Stimulated activated naive CD8-positive, alpha-beta T cell treated with anti-CD3 and anti-CD28 coated beads, Interleukin-15, amount 100 ng/mL, for 72 hours (primary cell): ENCODE measurements at regions not wholly inside any gene's neighbourhood (a gene's known extent, or its start where the extent isn't known, plus 50 kb on each side); places are given as distances from the start of the nearest gene placed in this dataset.

Experiments used
- ATAC-seq: fragments of 150-1000 bp; cut with Tn5 transposase; 2 replicates; pipeline ENCODE4 v1.10.0; 2021; ENCODE audit warnings: mild to moderate bottlenecking, moderate library complexity
- DNase-seq, 2 donors: peaks; one replicate each; pipeline ENCODE4 v3.0.0; 2021 to 2022
- H3K27ac Mint-ChIP-seq, 2 donors: one replicate each; pipeline ENCODE4 v1.8.0; 2022; ENCODE audit warnings: mild to moderate bottlenecking in 2 of 2, mixed read lengths in 2 of 2, moderate library complexity in 2 of 2
- H3K27me3 Mint-ChIP-seq: one replicate; pipeline ENCODE4 v1.8.0; 2022; ENCODE audit warnings: mixed read lengths
- H3K4me1 Mint-ChIP-seq: one replicate; pipeline ENCODE4 v1.8.0; 2022; ENCODE audit warnings: mild to moderate bottlenecking, mixed read lengths
- H3K4me3 Mint-ChIP-seq, 2 donors: one replicate each; pipeline ENCODE4 v1.8.0; 2022; ENCODE audit warnings: mild to moderate bottlenecking in 2 of 2, mixed read lengths in 2 of 2, moderate library complexity in 1 of 2
- H3K9me3 Mint-ChIP-seq, 2 donors: one replicate each; pipeline ENCODE4 v1.8.0; 2022; ENCODE audit warnings: mixed read lengths in 2 of 2

- Mint-ChIP-seq H3K9me3 (peaks cover 0 to 14% of the 10 kb centered on the region in 2 donors), H3K27me3 (no peaks in the 10 kb centered on the region), H3K4me1 (no peaks in the 10 kb centered on the region), H3K4me3 (no peak overlapping the region), H3K27ac (no peak overlapping the region)
- no peak for ATAC-seq
- DNase-seq: no peak
Observed at GRCh38 chr15:35320158-35320780, 225.7 kb downstream of the DPH6 start.

GRCh38 chr15:35319354-35319753 is 226.6 kb downstream of the DPH6 start:
- no peak for DNase-seq
- Mint-ChIP-seq H3K9me3 (peaks cover 0 to 14% of the 10 kb centered on the region in 2 donors), H3K4me3 (no peak overlapping the region), H3K4me1 (no peaks in the 10 kb centered on the region), H3K27ac (no peak overlapping the region), H3K27me3 (no peaks in the 10 kb centered on the region)
- no peak for ATAC-seq

GRCh38 chr15:35317217-35317616 is 228.7 kb downstream of the DPH6 start:
- peak overlapping the region in 1 of 2 donors; percentile 75 for H3K27ac Mint-ChIP-seq
- DNase-seq (no peak), ATAC-seq (no peak)
- H3K9me3 Mint-ChIP-seq: peaks cover 0 to 14% of the 10 kb centered on the region in 2 donors
- no peaks in the 10 kb centered on the region for H3K27me3 Mint-ChIP-seq
- no peak overlapping the region for H3K4me3 Mint-ChIP-seq
- H3K4me1 Mint-ChIP-seq: no peaks in the 10 kb centered on the region

GRCh38 chr15:35312344-35312743 is 227.2 kb upstream of the NANOGP8 start:
- Mint-ChIP-seq H3K9me3 (peaks cover 0 to 14% of the 10 kb centered on the region in 2 donors), H3K27me3 (no peaks in the 10 kb centered on the region), H3K4me1 (no peaks in the 10 kb centered on the region), H3K4me3 (no peak overlapping the region), H3K27ac (no peak overlapping the region)
- ATAC-seq: no peak
- DNase-seq: no peak

GRCh38 chr15:35311615-35312014 is 226.5 kb upstream of the NANOGP8 start:
- ATAC-seq: no peak
- Mint-ChIP-seq H3K9me3 (peaks cover 0 to 13% of the 10 kb centered on the region in 2 donors), H3K4me1 (no peaks in the 10 kb centered on the region), H3K27me3 (no peaks in the 10 kb centered on the region), H3K4me3 (no peak overlapping the region), H3K27ac (no peak overlapping the region)
- no peak for DNase-seq

DNA sequence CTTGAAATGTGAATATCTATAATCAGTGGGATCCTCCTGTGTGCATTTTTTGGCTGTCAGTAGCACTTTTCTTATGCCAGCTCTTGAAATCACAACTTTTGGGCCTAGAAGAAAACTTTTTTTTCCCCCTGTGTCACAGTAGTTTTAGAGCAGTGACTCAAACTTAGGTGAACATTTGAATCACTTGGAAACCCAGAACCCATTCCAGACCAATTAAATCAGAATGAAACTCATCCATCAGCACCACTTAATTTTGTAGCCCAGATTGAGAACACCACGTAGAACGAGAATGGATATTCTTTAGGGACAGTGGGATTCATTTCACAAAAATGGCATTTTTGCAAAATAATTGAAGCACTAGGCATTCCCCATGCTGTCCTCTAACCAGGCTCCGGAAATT is 224.8 kb upstream of the NANOGP8 start:
- no peaks in the 10 kb centered on the region for H3K9me3 Mint-ChIP-seq
- ATAC-seq (no peak), DNase-seq (no peak)
- H3K4me3 Mint-ChIP-seq: no peak overlapping the region
- H3K27ac Mint-ChIP-seq: no peak overlapping the region
- no peaks in the 10 kb centered on the region for H3K27me3 Mint-ChIP-seq
- H3K4me1 Mint-ChIP-seq: no peaks in the 10 kb centered on the region

DNA sequence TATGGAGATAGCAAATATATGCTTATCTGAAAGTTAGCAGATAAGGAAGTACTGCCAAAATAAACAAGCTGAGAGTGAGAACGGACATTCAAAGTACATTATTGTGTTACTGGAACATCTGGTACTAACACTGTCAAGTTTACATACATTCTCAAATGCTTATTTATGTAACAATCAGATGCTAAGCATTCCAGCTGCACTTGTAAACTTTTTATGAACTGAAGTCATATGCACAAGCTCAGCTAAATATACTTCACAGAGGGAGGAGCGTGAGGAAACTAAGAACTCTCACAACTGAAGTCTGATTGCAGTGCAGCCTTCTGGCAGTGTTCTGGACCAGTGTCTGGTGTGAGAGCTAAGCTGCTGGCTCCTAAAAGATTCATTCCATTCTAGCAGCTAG is 223.7 kb upstream of the NANOGP8 start:
- H3K27ac Mint-ChIP-seq: no peak overlapping the region
- H3K4me3 Mint-ChIP-seq: no peak overlapping the region
- H3K4me1 Mint-ChIP-seq: no peaks in the 10 kb centered on the region
- H3K9me3 Mint-ChIP-seq: no peaks in the 10 kb centered on the region
- DNase-seq (no peak), ATAC-seq (no peak)
- no peaks in the 10 kb centered on the region for H3K27me3 Mint-ChIP-seq

DNA sequence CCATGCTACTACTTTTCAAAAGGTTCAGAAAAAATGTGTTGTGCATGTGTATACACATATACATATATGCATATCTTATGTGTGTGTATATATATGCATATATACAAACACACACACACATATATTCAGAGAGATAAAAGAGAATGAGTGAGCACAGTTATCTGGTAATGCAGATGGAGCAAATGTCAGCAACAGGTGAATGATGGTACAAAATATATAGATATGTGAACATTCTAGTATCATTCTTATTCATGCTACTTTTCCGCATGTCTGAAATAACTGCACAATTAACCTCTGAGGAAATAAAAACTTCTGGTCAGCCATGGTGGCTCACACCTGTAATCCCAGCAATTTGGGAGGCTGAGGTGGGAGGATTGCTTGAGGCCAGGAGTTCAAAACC is 222.6 kb upstream of the NANOGP8 start:
- Mint-ChIP-seq H3K9me3 (no peaks in the 10 kb centered on the region), H3K27ac (no peak overlapping the region), H3K4me3 (no peak overlapping the region), H3K27me3 (no peaks in the 10 kb centered on the region), H3K4me1 (no peaks in the 10 kb centered on the region)
- ATAC-seq (no peak), DNase-seq (no peak)

DNA sequence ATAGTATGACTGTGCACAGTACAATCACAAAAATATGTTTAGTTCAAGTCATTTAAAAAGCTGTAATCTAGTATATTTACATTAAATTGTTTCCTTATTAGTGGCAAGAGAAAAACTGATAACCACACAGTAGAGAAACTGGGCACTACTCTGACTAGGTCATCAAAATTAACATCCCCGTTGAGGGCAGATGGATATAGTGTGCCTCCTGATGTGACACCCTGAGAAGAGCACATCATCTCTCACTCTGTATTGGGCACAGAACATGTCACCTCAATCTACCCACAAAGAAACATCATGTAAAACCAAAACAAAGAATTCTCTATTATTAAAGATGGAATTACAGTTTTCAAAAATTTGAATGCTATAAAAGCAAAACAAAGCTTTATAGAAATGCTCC is 221.9 kb upstream of the NANOGP8 start:
- no peak overlapping the region for H3K4me3 Mint-ChIP-seq
- no peaks in the 10 kb centered on the region for H3K4me1 Mint-ChIP-seq
- ATAC-seq: no peak
- no peaks in the 10 kb centered on the region for H3K27me3 Mint-ChIP-seq
- DNase-seq: no peak
- no peak overlapping the region for H3K27ac Mint-ChIP-seq
- no peaks in the 10 kb centered on the region for H3K9me3 Mint-ChIP-seq

DNA sequence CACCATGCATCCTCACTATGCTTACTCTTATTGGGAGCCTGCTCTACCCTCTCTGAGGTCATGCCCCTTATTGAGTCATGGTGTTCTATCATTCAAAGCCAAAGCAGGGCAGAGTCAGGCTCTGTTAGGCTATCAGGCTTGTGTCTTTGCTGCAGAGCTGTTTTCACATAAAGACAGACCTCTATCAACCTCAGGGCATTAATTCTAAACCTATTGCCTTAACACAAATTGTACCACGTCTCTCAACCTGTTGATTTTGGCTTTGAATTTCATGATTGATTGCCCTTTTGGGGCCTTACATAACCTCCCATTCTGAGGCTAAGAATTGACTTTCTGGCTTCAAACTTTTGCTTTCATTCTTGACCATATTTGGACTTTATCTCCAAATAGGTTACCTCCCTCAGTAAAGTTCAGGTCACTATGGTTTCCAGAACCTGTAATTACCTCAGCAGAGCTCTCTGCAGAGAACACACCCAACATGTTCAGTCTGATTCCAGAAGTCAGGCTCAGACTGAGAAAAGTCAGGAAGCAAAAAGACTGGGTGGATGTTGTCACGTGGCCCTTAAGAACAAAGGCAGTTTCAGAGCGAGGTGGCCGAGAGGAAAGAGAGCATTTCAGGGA is 221.4 kb upstream of the NANOGP8 start:
- no peak overlapping the region for H3K27ac Mint-ChIP-seq
- DNase-seq (no peak), ATAC-seq (no peak)
- H3K9me3 Mint-ChIP-seq: no peaks in the 10 kb centered on the region
- no peaks in the 10 kb centered on the region for H3K27me3 Mint-ChIP-seq
- H3K4me1 Mint-ChIP-seq: no peaks in the 10 kb centered on the region
- no peak overlapping the region for H3K4me3 Mint-ChIP-seq

DNA sequence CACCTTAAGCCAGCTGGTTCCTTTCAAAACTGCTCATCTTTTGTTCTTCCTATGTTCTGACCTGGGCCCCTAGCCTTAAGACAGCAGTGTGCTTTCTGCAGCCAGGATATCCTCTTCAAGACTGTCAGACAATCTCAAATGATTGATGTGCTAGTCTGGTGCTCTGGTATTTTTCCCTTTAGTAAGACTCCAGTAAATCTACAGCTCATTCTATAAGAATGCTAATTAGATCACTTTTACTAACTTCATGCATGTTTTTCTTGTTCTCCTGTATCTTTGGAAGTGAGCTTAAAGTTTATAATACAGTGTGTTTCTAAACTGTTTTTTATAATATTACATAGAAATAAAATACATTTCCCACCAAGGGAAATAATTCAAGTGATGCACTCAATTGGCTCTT is 220.9 kb upstream of the NANOGP8 start:
- Mint-ChIP-seq H3K4me3 (no peak overlapping the region), H3K9me3 (no peaks in the 10 kb centered on the region), H3K27me3 (no peaks in the 10 kb centered on the region), H3K4me1 (no peaks in the 10 kb centered on the region), H3K27ac (no peak overlapping the region)
- no peak for DNase-seq
- no peak for ATAC-seq

- ATAC-seq (no peak), DNase-seq (no peak)
- Mint-ChIP-seq H3K27me3 (no peaks in the 10 kb centered on the region), H3K4me1 (no peaks in the 10 kb centered on the region), H3K4me3 (no peak overlapping the region), H3K27ac (no peak overlapping the region), H3K9me3 (no peaks in the 10 kb centered on the region)
Observed at GRCh38 chr15:35305031-35305550, 220.0 kb upstream of the NANOGP8 start.

- H3K9me3 Mint-ChIP-seq: no peaks in the 10 kb centered on the region
- ATAC-seq: no peak
Observed at GRCh38 chr15:35304389-35304788, 219.3 kb upstream of the NANOGP8 start.

GRCh38 chr15:35302334-35302733 is 217.2 kb upstream of the NANOGP8 start:
- no peaks in the 10 kb centered on the region for H3K27me3 Mint-ChIP-seq
- H3K9me3 Mint-ChIP-seq: no peaks in the 10 kb centered on the region
- ATAC-seq (no peak), DNase-seq (no peak)
- H3K27ac Mint-ChIP-seq: no peak overlapping the region
- no peak overlapping the region for H3K4me3 Mint-ChIP-seq
- H3K4me1 Mint-ChIP-seq: no peaks in the 10 kb centered on the region

More at GRCh38 chr15:35304389-35304788, 219.3 kb upstream of the NANOGP8 start:
- H3K27me3 Mint-ChIP-seq: no peaks in the 10 kb centered on the region
- no peaks in the 10 kb centered on the region for H3K4me1 Mint-ChIP-seq
- no peak overlapping the region for H3K27ac Mint-ChIP-seq
- no peak overlapping the region for H3K4me3 Mint-ChIP-seq
- no peak for DNase-seq

GRCh38 chr15:35301088-35301487 is 216.0 kb upstream of the NANOGP8 start:
- Mint-ChIP-seq H3K4me1 (no peaks in the 10 kb centered on the region), H3K27me3 (no peaks in the 10 kb centered on the region), H3K4me3 (no peak overlapping the region), H3K9me3 (no peaks in the 10 kb centered on the region), H3K27ac (no peak overlapping the region)
- ATAC-seq (no peak), DNase-seq (no peak)

DNA sequence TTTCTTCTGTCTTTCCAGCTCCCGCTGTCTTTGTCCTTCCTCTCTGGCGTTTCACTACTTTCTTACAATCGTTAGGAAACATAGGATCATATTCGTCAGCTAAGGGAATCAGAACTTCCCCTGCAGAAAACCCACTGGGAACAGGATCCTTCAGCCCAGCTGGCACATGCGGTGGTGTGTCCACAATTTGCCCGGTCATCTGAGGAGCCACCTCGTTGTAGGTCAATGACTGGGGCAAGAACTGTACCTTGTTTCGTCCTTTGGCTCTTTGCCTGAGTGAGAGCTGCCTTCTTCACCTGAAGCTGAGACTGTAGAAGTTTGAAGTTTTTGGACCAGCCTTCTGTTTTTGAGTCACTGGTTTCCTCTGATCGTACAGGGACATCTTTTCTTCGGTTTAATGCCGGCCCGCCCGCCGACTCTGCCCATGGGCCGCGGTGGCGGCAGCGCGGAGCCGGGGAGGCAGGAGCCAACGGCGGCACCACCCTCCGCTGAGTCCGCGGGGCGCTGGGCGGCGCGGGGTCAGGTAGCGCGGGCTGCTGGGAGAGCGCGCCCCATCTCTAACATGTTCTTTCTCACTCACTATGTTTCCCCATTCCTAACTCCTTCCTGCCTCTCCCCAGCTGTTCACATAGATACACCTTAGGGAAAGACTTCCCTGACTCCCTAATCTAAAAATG is 214.1 kb upstream of the NANOGP8 start:
- ATAC-seq (no peak), DNase-seq (no peak)
- H3K9me3 Mint-ChIP-seq: no peaks in the 10 kb centered on the region
- no peaks in the 10 kb centered on the region for H3K27me3 Mint-ChIP-seq
- H3K27ac Mint-ChIP-seq: no peak overlapping the region
- H3K4me3 Mint-ChIP-seq: no peak overlapping the region
- no peaks in the 10 kb centered on the region for H3K4me1 Mint-ChIP-seq
